ENCODE measurements at regions not wholly inside any gene's neighbourhood (a gene's known extent, or its start where the extent isn't known, plus 50 kb on each side); places are given as distances from the start of the nearest gene placed in this dataset.
"Not testable (repeated sequence)": the region's sequence is repeated elsewhere in the genome, so short reads cannot be mapped to it uniquely, and the experiment has no call there.

DNA sequence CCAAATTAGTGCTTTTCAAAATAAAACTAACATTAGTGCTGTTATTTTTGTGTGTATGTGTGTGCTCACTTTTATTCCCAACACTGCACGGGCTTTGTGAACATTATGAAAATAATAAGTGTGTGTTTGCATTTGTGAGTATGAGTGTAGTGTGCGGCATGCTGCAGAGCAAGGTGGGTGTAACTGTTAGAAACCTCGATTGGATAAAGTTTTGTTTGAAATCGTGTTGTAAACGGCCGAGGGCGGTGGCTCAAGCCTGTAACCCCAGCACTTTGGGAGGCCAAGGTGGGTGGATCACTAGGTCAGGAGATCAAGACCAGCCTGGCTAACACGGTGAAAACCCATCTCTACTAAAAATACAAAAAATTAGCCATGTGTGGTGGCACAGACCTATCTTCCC, 352.0 kb downstream of the MDFIC start:
- TF ChIP-seq EP300, POLR2A (IDR thresholded peaks at IDR 0.05): not testable (repeated sequence)
- TF ChIP-seq, protein P1, sequence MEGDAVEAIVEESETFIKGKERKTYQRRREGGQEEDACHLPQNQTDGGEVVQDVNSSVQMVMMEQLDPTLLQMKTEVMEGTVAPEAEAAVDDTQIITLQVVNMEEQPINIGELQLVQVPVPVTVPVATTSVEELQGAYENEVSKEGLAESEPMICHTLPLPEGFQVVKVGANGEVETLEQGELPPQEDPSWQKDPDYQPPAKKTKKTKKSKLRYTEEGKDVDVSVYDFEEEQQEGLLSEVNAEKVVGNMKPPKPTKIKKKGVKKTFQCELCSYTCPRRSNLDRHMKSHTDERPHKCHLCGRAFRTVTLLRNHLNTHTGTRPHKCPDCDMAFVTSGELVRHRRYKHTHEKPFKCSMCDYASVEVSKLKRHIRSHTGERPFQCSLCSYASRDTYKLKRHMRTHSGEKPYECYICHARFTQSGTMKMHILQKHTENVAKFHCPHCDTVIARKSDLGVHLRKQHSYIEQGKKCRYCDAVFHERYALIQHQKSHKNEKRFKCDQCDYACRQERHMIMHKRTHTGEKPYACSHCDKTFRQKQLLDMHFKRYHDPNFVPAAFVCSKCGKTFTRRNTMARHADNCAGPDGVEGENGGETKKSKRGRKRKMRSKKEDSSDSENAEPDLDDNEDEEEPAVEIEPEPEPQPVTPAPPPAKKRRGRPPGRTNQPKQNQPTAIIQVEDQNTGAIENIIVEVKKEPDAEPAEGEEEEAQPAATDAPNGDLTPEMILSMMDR (IDR thresholded peaks at IDR 0.05) = not testable (repeated sequence)

Data from ovary (tissue), 3 donors.